Caco-2 (cell line): ENCODE measurements at regions not wholly inside any gene's neighbourhood (a gene's known extent, or its start where the extent isn't known, plus 50 kb on each side); places are given as distances from the start of the nearest gene placed in this dataset.

Experiments
- BruUV-seq: library from RNA; stranded (reverse); fragments of 400-500 nt; replicated peaks from 2 replicates; lab custom pipeline; 2021; lab: Mats Ljungman, UMichigan
- CTCF ChIA-PET: fragments of 300-600 bp; sonication (Branson Sonifier 250); formaldehyde crosslinking; loops from one replicate; lab custom pipeline; 2022; ENCODE audit warnings: antibody characterized with exemption; lab: Charles Lee
- POLR2A ChIA-PET: fragments of 300-600 bp; sonication (Branson Sonifier 250); formaldehyde crosslinking; loops from one replicate; lab custom pipeline; 2022; ENCODE audit warnings: antibody characterized with exemption; lab: Charles Lee
- DNase-seq, 2 experiments: peaks; one replicate each; pipeline versions ENCODE4 v3.0.0 to v3.0.0-alpha.2; 2020 to 2022
- H3K27me3 ChIP-seq: replicated peaks from 2 replicates; pipeline ENCODE4 v1.6.0; 2011; ENCODE audit warnings: low read length; ENCODE audit not compliant: control insufficient read depth, insufficient read depth
- H3K36me3 ChIP-seq: 2 replicates; pipeline ENCODE4 v1.5.1; 2011; ENCODE audit warnings: low read length; ENCODE audit not compliant: control insufficient read depth, insufficient read depth
- H3K4me1 ChIP-seq: fragments of 250-450 bp; sonication (Bioruptor Pico); 2 replicates; pipeline ENCODE4 v1.5.1; 2020; ENCODE audit warnings: mild to moderate bottlenecking
- H3K4me3 ChIP-seq: 2 replicates; pipeline ENCODE4 v1.5.1; 2011; ENCODE audit warnings: low read depth, mild to moderate bottlenecking, control low read depth, low read length
- H3K9me3 ChIP-seq: fragments of 250-450 bp; sonication (Bioruptor Pico); 2 replicates; pipeline ENCODE4 v1.5.1; 2020; ENCODE audit warnings: mild to moderate bottlenecking, moderate library complexity
- H3K27ac Mint-ChIP-seq: one replicate; pipeline ENCODE4 v1.8.0; 2022; ENCODE audit warnings: mixed read lengths; ENCODE audit not compliant: unreplicated experiment
- H3K27me3 Mint-ChIP-seq: one replicate; pipeline ENCODE4 v1.8.0; 2022; ENCODE audit warnings: mixed read lengths; ENCODE audit not compliant: insufficient read depth, unreplicated experiment
- H3K36me3 Mint-ChIP-seq: one replicate; pipeline ENCODE4 v1.8.0; 2022; ENCODE audit warnings: mild to moderate bottlenecking, mixed read lengths; ENCODE audit not compliant: insufficient read depth, unreplicated experiment
- H3K4me1 Mint-ChIP-seq: one replicate; pipeline ENCODE4 v1.8.0; 2022; ENCODE audit warnings: low read depth, mixed read lengths; ENCODE audit not compliant: unreplicated experiment
- H3K4me3 Mint-ChIP-seq: one replicate; pipeline ENCODE4 v1.8.0; 2022; ENCODE audit warnings: mild to moderate bottlenecking, moderate library complexity, mixed read lengths; ENCODE audit not compliant: unreplicated experiment
- H3K9me3 Mint-ChIP-seq: one replicate; pipeline ENCODE4 v1.8.0; 2022; ENCODE audit warnings: mixed read lengths; ENCODE audit not compliant: unreplicated experiment
- CTCF ChIP-seq, 2 experiments: fragments of 200-600 bp in 1 of 2; IDR thresholded peaks; 1 replicate in 1 of 2; 2 replicates in 1 of 2; pipeline versions ENCODE4 v1.5.1 to v1.8.0; 2011 to 2022; ENCODE audit warnings: antibody characterized with exemption in 1 of 2, control low read depth in 1 of 2, inconsistent platforms in 1 of 2, low read depth in 1 of 2, low read length in 1 of 2, mild to moderate bottlenecking in 1 of 2, moderate library complexity in 1 of 2; ENCODE audit not compliant: insufficient read depth in 1 of 2, severe bottlenecking in 1 of 2, unreplicated experiment in 1 of 2
- intact Hi-C: fragments of 100-400 bp; cut with micrococcal nuclease; formaldehyde crosslinking; loops from one replicate; pipeline ENCODE4 v1.10.0; 2022; ENCODE audit not compliant: unreplicated experiment

GRCh38 chr17:74150428-74151025, 53.0 kb upstream of the RPL38 start:
- no peak for DNase-seq
- Histone ChIP-seq H3K9me3 (0 out of 2 replicates have a peak, but pooled peaks cover 5% of the 10 kb centered on the region), H3K36me3 (no peaks in the 10 kb centered on the region), H3K4me3 (no peak overlapping the region), H3K4me1 (no peaks in the 10 kb centered on the region), H3K27me3 (no peaks in the 10 kb centered on the region)
- no peaks in the 10 kb centered on the region for H3K36me3 Mint-ChIP-seq
- TF ChIP-seq CTCF (IDR thresholded peaks at IDR 0.05; ENCODE audit: insufficient read depth in 1 of 2, low read depth in 1 of 2, low read length in 1 of 2, severe bottlenecking in 1 of 2, unreplicated experiment in 1 of 2) = no peak
- H3K9me3 Mint-ChIP-seq = no peaks in the 10 kb centered on the region
- peaks cover 7% of the 10 kb centered on the region for H3K27me3 Mint-ChIP-seq
- H3K4me1 Mint-ChIP-seq = no peaks in the 10 kb centered on the region
- H3K4me3 Mint-ChIP-seq = no peak overlapping the region
- POLR2A ChIA-PET = no interaction called here
- intact Hi-C loops = no loop called here
- CTCF ChIA-PET = no interaction called here
- H3K27ac Mint-ChIP-seq = no peak overlapping the region
- no TSS peak for BruUV-seq

- Histone ChIP-seq H3K9me3 (no peaks in the 10 kb centered on the region; the same call in 1 of the 2 replicates), H3K4me1 (no peaks in the 10 kb centered on the region), H3K27me3 (no peaks in the 10 kb centered on the region), H3K4me3 (no peak overlapping the region), H3K36me3 (no peaks in the 10 kb centered on the region)
- CTCF ChIA-PET = no interaction called here
- no peak for TF ChIP-seq CTCF (IDR thresholded peaks at IDR 0.05; ENCODE audit: insufficient read depth in 1 of 2, low read depth in 1 of 2, low read length in 1 of 2, severe bottlenecking in 1 of 2, unreplicated experiment in 1 of 2)
- no peaks in the 10 kb centered on the region for H3K9me3 Mint-ChIP-seq
- no peak for DNase-seq
- intact Hi-C loops = no loop called here
- H3K4me1 Mint-ChIP-seq = no peaks in the 10 kb centered on the region
- no peaks in the 10 kb centered on the region for H3K36me3 Mint-ChIP-seq
- POLR2A ChIA-PET = no interaction called here
- H3K27me3 Mint-ChIP-seq = peaks cover 7% of the 10 kb centered on the region
- H3K4me3 Mint-ChIP-seq = no peak overlapping the region
- BruUV-seq = no TSS peak
- no peak overlapping the region for H3K27ac Mint-ChIP-seq
Observed at GRCh38 chr17:74151551-74152315, 51.7 kb upstream of the RPL38 start.

GRCh38 chr17:74152591-74153455, 50.7 kb upstream of the RPL38 start:
- H3K36me3 ChIP-seq = no peaks in the 10 kb centered on the region
- TF ChIP-seq CTCF (IDR thresholded peaks at IDR 0.05; ENCODE audit: insufficient read depth in 1 of 2, low read depth in 1 of 2, low read length in 1 of 2, severe bottlenecking in 1 of 2, unreplicated experiment in 1 of 2) = no peak
- CTCF ChIA-PET = no interaction called here
- H3K4me3 ChIP-seq = no peak overlapping the region
- Mint-ChIP-seq H3K4me1 (no peaks in the 10 kb centered on the region), H3K9me3 (no peaks in the 10 kb centered on the region), H3K4me3 (no peak overlapping the region), H3K27me3 (peaks cover 6% of the 10 kb centered on the region), H3K36me3 (no peaks in the 10 kb centered on the region), H3K27ac (no peak overlapping the region)
- DNase-seq = no peak
- H3K4me1 ChIP-seq = no peaks in the 10 kb centered on the region
- no peaks in the 10 kb centered on the region; the same call in 1 of the 2 replicates for H3K9me3 ChIP-seq
- intact Hi-C loops = no loop called here
- POLR2A ChIA-PET = no interaction called here
- no peaks in the 10 kb centered on the region for H3K27me3 ChIP-seq
- BruUV-seq = no TSS peak
